ENCODE measurements at regions not wholly inside any gene's neighbourhood (a gene's known extent, or its start where the extent isn't known, plus 50 kb on each side); places are given as distances from the start of the nearest gene placed in this dataset.
A peak's percentile ranks its signal among the peaks of the same experiment; 100 is the strongest.

- TF ChIP-seq CTCF (IDR thresholded peaks at IDR 0.05; ENCODE audit: control insufficient read depth, insufficient read depth, low read depth, low read length, missing control alignments) = no peak
- DNase-seq (ENCODE audit: low read depth) = no peak
- H3K4me3 ChIP-seq (ENCODE audit: control insufficient read depth, low read depth, low read length) = no peak overlapping the region
These were observed 86.2 kb upstream of the COL6A5 start for GRCh38 chr3:130259166-130259874.

- no peak for TF ChIP-seq CTCF (IDR thresholded peaks at IDR 0.05; ENCODE audit: control insufficient read depth, insufficient read depth, low read depth, low read length, missing control alignments)
- H3K4me3 ChIP-seq (ENCODE audit: control insufficient read depth, low read depth, low read length) = no peak overlapping the region
- DNase-seq (ENCODE audit: low read depth) = no peak
These were observed 84.6 kb upstream of the COL6A5 start for GRCh38 chr3:130260918-130261317.

GRCh38 chr3:130263708-130264107 lies 81.8 kb upstream of the COL6A5 start:
- no peak for TF ChIP-seq CTCF (IDR thresholded peaks at IDR 0.05; ENCODE audit: control insufficient read depth, insufficient read depth, low read depth, low read length, missing control alignments)
- H3K4me3 ChIP-seq (ENCODE audit: control insufficient read depth, low read depth, low read length) = no peak overlapping the region
- DNase-seq (ENCODE audit: low read depth) = no peak

- no peak for DNase-seq (ENCODE audit: low read depth)
- TF ChIP-seq CTCF (IDR thresholded peaks at IDR 0.05; ENCODE audit: control insufficient read depth, insufficient read depth, low read depth, low read length, missing control alignments) = no peak
- no peak overlapping the region for H3K4me3 ChIP-seq (ENCODE audit: control insufficient read depth, low read depth, low read length)
These were observed 78.7 kb upstream of the COL6A5 start for GRCh38 chr3:130266817-130267216.

- DNase-seq (ENCODE audit: low read depth) = peak; percentile 13
These were observed 69.2 kb upstream of the COL6A5 start for GRCh38 chr3:130276203-130276803.

GRCh38 chr3:130288670-130289069 lies 56.8 kb upstream of the COL6A5 start:
- no peak for DNase-seq (ENCODE audit: low read depth)
- no peak overlapping the region for H3K4me3 ChIP-seq (ENCODE audit: control insufficient read depth, low read depth, low read length)
- no peak for TF ChIP-seq CTCF (IDR thresholded peaks at IDR 0.05; ENCODE audit: control insufficient read depth, insufficient read depth, low read depth, low read length, missing control alignments)

More at GRCh38 chr3:130276203-130276803, 69.2 kb upstream of the COL6A5 start:
- TF ChIP-seq CTCF (IDR thresholded peaks at IDR 0.05; ENCODE audit: control insufficient read depth, insufficient read depth, low read depth, low read length, missing control alignments) = peak; percentile 84
- H3K4me3 ChIP-seq (ENCODE audit: control insufficient read depth, low read depth, low read length) = no peak overlapping the region
